ENCODE measurements at regions not wholly inside any gene's neighbourhood (a gene's known extent, or its start where the extent isn't known, plus 50 kb on each side); places are given as distances from the start of the nearest gene placed in this dataset.
"Not testable (repeated sequence)": the region's sequence is repeated elsewhere in the genome, so short reads cannot be mapped to it uniquely, and the experiment has no call there.

- H3K9me3 Mint-ChIP-seq; H3K4me3 Mint-ChIP-seq; ATAC-seq; DNase-seq; H3K36me3 Mint-ChIP-seq (ENCODE audit: insufficient read depth); H3K4me1 Mint-ChIP-seq (ENCODE audit: low read depth): not testable (repeated sequence)
- peaks cover 38% of the 10 kb centered on the region for H3K27me3 Mint-ChIP-seq (ENCODE audit: low read depth)
Measured at GRCh38 chr1:3999514-3999913, 99.4 kb upstream of the C1orf174 start.

GRCh38 chr1:3999941-4000735 lies 100.1 kb upstream of the C1orf174 start:
- Mint-ChIP-seq H3K4me3 (no peak overlapping the region), H3K9me3 (no peaks in the 10 kb centered on the region), H3K36me3 (ENCODE audit: insufficient read depth) (no peaks in the 10 kb centered on the region), H3K27me3 (ENCODE audit: low read depth) (peaks cover 40% of the 10 kb centered on the region), H3K4me1 (ENCODE audit: low read depth) (no peaks in the 10 kb centered on the region)
- DNase-seq (no peak), ATAC-seq (no peak)

- no peak for ATAC-seq
- DNase-seq: no peak
- Mint-ChIP-seq H3K4me3 (no peak overlapping the region), H3K27me3 (ENCODE audit: low read depth) (peaks cover 43% of the 10 kb centered on the region), H3K36me3 (ENCODE audit: insufficient read depth) (no peaks in the 10 kb centered on the region), H3K4me1 (ENCODE audit: low read depth) (no peaks in the 10 kb centered on the region), H3K9me3 (no peaks in the 10 kb centered on the region)
Measured at GRCh38 chr1:4000811-4001251, 100.8 kb upstream of the C1orf174 start.

- Mint-ChIP-seq H3K36me3 (ENCODE audit: insufficient read depth) (no peaks in the 10 kb centered on the region), H3K4me1 (ENCODE audit: low read depth) (no peaks in the 10 kb centered on the region), H3K4me3 (no peak overlapping the region), H3K9me3 (no peaks in the 10 kb centered on the region), H3K27me3 (ENCODE audit: low read depth) (peaks cover 43% of the 10 kb centered on the region)
- ATAC-seq: no peak
- no peak for DNase-seq
Measured at GRCh38 chr1:4001461-4001860, 101.4 kb upstream of the C1orf174 start.

GRCh38 chr1:4002061-4002521 lies 102.0 kb upstream of the C1orf174 start:
- no peaks in the 10 kb centered on the region for H3K36me3 Mint-ChIP-seq (ENCODE audit: insufficient read depth)
- peaks cover 5% of the 10 kb centered on the region for H3K9me3 Mint-ChIP-seq
- peaks cover 40% of the 10 kb centered on the region for H3K27me3 Mint-ChIP-seq (ENCODE audit: low read depth)
- no peak for ATAC-seq
- H3K4me3 Mint-ChIP-seq: no peak overlapping the region
- H3K4me1 Mint-ChIP-seq (ENCODE audit: low read depth): no peaks in the 10 kb centered on the region
- DNase-seq: no peak

GRCh38 chr1:4002741-4003140 lies 102.7 kb upstream of the C1orf174 start:
- Mint-ChIP-seq H3K9me3 (peaks cover 10% of the 10 kb centered on the region), H3K36me3 (ENCODE audit: insufficient read depth) (no peaks in the 10 kb centered on the region), H3K4me3 (no peak overlapping the region), H3K27me3 (ENCODE audit: low read depth) (peaks cover 39% of the 10 kb centered on the region), H3K4me1 (ENCODE audit: low read depth) (no peaks in the 10 kb centered on the region)
- ATAC-seq (no peak), DNase-seq (no peak)

GRCh38 chr1:4003846-4004505 lies 103.9 kb upstream of the C1orf174 start:
- DNase-seq (no peak), ATAC-seq (no peak)
- H3K27me3 Mint-ChIP-seq (ENCODE audit: low read depth): peaks cover 28% of the 10 kb centered on the region
- H3K36me3 Mint-ChIP-seq (ENCODE audit: insufficient read depth): no peaks in the 10 kb centered on the region
- peaks cover 13% of the 10 kb centered on the region for H3K9me3 Mint-ChIP-seq
- no peaks in the 10 kb centered on the region for H3K4me1 Mint-ChIP-seq (ENCODE audit: low read depth)
- no peak overlapping the region for H3K4me3 Mint-ChIP-seq

GRCh38 chr1:4004635-4005430 lies 104.8 kb upstream of the C1orf174 start:
- Mint-ChIP-seq H3K36me3 (ENCODE audit: insufficient read depth) (no peaks in the 10 kb centered on the region), H3K4me3 (no peak overlapping the region), H3K27me3 (ENCODE audit: low read depth) (peaks cover 24% of the 10 kb centered on the region), H3K4me1 (ENCODE audit: low read depth) (no peaks in the 10 kb centered on the region), H3K9me3 (peaks cover 13% of the 10 kb centered on the region)
- ATAC-seq (no peak), DNase-seq (no peak)

GRCh38 chr1:4005431-4005830 lies 105.4 kb upstream of the C1orf174 start:
- H3K27me3 Mint-ChIP-seq (ENCODE audit: low read depth): peaks cover 23% of the 10 kb centered on the region

GRCh38 chr1:4006676-4007374 lies 106.8 kb upstream of the C1orf174 start:
- Mint-ChIP-seq H3K4me1 (ENCODE audit: low read depth) (no peaks in the 10 kb centered on the region), H3K9me3 (peaks cover 13% of the 10 kb centered on the region), H3K36me3 (ENCODE audit: insufficient read depth) (no peaks in the 10 kb centered on the region), H3K27me3 (ENCODE audit: low read depth) (peaks cover 12% of the 10 kb centered on the region), H3K4me3 (no peak overlapping the region)
- DNase-seq (no peak), ATAC-seq (no peak)

More at GRCh38 chr1:4005431-4005830, 105.4 kb upstream of the C1orf174 start:
- H3K9me3 Mint-ChIP-seq: peaks cover 13% of the 10 kb centered on the region
- H3K4me3 Mint-ChIP-seq: no peak overlapping the region
- no peaks in the 10 kb centered on the region for H3K36me3 Mint-ChIP-seq (ENCODE audit: insufficient read depth)
- DNase-seq: no peak
- H3K4me1 Mint-ChIP-seq (ENCODE audit: low read depth): no peaks in the 10 kb centered on the region
- no peak for ATAC-seq

GRCh38 chr1:4010284-4010683 lies 110.2 kb upstream of the C1orf174 start:
- no peaks in the 10 kb centered on the region for H3K4me1 Mint-ChIP-seq (ENCODE audit: low read depth)
- H3K27me3 Mint-ChIP-seq (ENCODE audit: low read depth): peaks cover 6% of the 10 kb centered on the region
- ATAC-seq (no peak), DNase-seq (no peak)
- no peak overlapping the region for H3K4me3 Mint-ChIP-seq
- peaks cover 13% of the 10 kb centered on the region for H3K9me3 Mint-ChIP-seq
- no peaks in the 10 kb centered on the region for H3K36me3 Mint-ChIP-seq (ENCODE audit: insufficient read depth)

GRCh38 chr1:4010814-4011605 lies 110.9 kb upstream of the C1orf174 start:
- Mint-ChIP-seq H3K36me3 (ENCODE audit: insufficient read depth) (no peaks in the 10 kb centered on the region), H3K4me3 (no peak overlapping the region), H3K4me1 (ENCODE audit: low read depth) (no peaks in the 10 kb centered on the region), H3K27me3 (ENCODE audit: low read depth) (peaks cover 5% of the 10 kb centered on the region), H3K9me3 (peaks cover 13% of the 10 kb centered on the region)
- DNase-seq (no peak), ATAC-seq (no peak)

- Mint-ChIP-seq H3K9me3 (no peaks in the 10 kb centered on the region), H3K4me1 (ENCODE audit: low read depth) (peaks cover 2% of the 10 kb centered on the region), H3K36me3 (ENCODE audit: insufficient read depth) (no peaks in the 10 kb centered on the region), H3K27me3 (ENCODE audit: low read depth) (peaks cover 3% of the 10 kb centered on the region), H3K4me3 (no peak overlapping the region)
- DNase-seq (no peak), ATAC-seq (no peak)
Measured at GRCh38 chr1:4016351-4017130, 116.5 kb upstream of the C1orf174 start.
